ENCODE measurements at regions not wholly inside any gene's neighbourhood (a gene's known extent, or its start where the extent isn't known, plus 50 kb on each side); places are given as distances from the start of the nearest gene placed in this dataset.

DNA sequence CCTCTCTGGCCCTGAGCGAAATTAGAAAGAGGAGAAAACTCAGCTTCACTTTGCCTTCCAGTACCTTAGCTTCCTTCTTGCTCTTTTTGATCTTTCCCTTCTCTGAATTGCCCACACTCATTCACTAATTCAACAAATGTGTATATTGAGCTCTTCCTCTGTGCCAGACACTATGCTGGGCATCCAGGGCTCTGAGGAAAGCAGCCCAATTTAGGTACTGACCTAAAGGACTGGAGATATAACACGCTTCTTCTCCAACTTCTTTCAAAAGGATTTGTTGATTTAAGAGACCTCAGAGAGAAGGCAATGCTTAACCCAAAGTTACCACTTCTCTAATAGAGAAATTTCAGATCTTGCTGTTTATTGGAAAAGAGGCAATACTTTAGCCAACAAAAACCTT is 103.6 kb downstream of the TMPRSS5 start:
- TF ChIP-seq, protein P1, sequence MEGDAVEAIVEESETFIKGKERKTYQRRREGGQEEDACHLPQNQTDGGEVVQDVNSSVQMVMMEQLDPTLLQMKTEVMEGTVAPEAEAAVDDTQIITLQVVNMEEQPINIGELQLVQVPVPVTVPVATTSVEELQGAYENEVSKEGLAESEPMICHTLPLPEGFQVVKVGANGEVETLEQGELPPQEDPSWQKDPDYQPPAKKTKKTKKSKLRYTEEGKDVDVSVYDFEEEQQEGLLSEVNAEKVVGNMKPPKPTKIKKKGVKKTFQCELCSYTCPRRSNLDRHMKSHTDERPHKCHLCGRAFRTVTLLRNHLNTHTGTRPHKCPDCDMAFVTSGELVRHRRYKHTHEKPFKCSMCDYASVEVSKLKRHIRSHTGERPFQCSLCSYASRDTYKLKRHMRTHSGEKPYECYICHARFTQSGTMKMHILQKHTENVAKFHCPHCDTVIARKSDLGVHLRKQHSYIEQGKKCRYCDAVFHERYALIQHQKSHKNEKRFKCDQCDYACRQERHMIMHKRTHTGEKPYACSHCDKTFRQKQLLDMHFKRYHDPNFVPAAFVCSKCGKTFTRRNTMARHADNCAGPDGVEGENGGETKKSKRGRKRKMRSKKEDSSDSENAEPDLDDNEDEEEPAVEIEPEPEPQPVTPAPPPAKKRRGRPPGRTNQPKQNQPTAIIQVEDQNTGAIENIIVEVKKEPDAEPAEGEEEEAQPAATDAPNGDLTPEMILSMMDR (IDR thresholded peaks at IDR 0.05; ENCODE audit: insufficient read depth, low read length) = no peak
- TF ChIP-seq GABPA (IDR thresholded peaks at IDR 0.05; ENCODE audit: low read depth) = no peak

All from HL-60 (cell line).